GM18870 (cell line): ENCODE measurements at regions not wholly inside any gene's neighbourhood (a gene's known extent, or its start where the extent isn't known, plus 50 kb on each side); places are given as distances from the start of the nearest gene placed in this dataset.
A peak's percentile ranks its signal among the peaks of the same experiment; 100 is the strongest.

Experiments
- ATAC-seq: cut with Tn5 transposase; IDR thresholded peaks from one replicate; pipeline ENCODE4 v1.9.1; 2021; ENCODE audit warnings: moderate library complexity; ENCODE audit not compliant: unreplicated experiment

DNA sequence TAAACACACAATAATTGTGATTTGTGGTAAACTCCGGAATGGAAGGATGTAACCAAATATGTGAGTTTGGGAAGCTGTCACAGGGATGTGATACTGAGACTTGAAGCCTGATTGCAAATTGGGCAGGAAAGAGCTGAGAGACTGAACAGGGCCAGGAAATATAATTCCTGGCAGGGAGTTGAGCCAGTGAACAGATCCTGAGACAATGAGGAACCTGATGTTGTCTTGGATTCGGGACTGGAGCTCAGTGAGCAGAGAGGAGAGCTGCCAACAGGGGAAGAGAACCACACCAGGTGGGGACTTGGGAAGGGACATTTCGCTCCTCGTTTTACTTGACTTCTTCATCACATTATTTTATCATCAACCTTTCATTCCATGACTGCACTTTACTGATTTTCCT, 386.0 kb downstream of the TLL1 start:
- ATAC-seq: no peak

DNA sequence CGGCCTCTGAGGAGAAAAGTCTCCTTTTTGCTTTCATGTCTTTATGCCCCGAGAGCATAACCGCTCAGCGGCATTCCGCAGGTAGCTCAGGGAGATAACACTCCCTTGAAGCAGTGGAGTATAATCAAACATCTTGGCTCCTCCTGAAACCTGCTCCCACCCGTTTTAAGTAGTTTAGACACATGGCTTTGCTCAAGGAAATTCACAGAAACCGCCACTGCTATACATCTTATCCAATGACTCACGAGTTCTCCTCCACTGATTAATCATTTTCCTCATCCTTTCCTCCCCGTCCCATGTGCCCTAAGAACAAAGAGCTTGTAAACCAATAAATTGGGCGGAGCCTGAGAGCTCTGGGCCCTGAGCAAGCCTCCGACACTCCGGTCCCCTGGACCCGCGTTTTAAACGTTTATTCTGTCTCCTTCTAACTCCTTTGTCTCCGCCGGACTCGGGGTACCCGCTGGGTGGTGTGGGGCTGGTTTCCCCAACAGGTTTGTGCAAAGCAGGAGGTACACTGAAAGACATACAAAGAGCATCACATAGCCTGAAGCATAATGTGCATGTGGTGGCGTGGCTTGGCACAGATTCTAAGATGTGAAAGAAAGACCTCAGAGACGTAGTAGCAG, 401.2 kb downstream of the TLL1 start:
- no peak for ATAC-seq

DNA sequence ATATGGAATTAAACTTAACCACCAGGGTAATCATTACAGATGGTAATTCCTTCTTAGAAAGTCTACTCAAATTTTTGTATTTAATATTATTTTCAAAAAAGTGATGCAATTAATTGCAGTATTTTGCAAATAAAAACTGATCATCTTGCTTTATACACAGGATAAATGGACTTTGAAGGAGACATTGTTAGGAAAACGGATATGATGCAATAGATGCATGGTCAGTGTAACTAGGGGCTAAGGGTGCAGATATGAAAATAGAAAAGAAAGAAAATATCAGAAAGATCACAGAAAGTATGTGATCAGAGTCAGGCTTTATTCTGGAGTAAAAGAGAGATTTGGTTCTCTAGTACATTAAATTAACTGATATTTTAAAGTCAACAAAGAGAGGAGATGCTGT, 401.7 kb downstream of the TLL1 start:
- ATAC-seq: no peak

DNA sequence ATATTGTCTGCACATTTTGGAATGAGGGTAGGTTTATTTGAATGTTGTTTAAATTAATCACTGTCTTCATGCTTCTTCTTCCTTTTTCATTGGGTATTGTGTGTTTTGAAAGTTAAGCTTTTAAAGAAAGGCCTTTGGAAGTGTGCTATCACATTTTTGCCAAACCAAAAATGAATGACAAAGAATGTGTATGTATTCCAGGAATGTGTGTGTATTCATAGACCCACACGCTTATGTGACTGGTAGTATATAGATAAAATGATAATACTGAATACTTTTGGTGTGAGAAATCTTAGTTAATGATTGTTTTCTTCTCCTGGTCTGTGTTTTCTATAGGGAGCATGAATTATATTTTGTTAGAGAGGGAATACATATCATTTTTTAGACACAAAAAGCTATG, 404.4 kb downstream of the TLL1 start:
- ATAC-seq: no peak

DNA sequence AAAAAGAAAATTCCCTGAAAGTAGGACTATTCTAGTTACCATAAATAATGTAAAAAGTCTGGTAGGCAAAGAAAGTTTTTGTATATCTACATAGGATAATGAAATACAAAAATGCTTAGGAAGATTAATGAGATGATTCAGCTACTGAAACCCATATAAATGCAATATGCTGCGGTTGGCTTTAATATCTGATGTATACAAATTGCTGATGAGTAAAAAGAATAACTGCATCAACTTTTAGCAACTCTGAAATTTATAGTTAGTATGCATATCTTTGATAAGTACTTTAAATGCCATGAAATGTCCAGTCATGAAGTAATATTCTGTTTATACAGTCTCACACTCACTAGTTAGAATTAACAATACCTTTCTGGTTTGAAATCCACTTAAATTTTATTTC, 404.8 kb downstream of the TLL1 start:
- ATAC-seq: no peak

DNA sequence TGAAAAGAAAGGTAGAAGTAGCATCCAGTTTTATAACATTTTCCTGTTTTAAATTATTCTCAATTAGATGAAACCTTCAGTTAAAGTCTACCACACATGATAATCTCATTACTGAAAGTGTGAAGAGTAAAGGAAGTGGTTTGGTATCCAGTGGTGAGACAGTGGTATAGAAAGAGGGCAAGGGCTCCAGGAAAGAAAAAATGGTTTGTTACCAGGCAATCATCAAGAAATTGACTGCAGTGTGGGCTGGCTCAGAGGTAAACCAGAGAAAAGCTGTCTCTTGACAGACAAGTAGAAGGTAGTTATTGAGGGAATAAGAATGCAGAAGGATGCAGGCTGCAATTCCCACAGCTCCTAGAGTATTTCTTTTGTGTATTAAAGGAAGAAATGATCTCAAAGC, 406.2 kb downstream of the TLL1 start:
- peak; percentile 73 for ATAC-seq

DNA sequence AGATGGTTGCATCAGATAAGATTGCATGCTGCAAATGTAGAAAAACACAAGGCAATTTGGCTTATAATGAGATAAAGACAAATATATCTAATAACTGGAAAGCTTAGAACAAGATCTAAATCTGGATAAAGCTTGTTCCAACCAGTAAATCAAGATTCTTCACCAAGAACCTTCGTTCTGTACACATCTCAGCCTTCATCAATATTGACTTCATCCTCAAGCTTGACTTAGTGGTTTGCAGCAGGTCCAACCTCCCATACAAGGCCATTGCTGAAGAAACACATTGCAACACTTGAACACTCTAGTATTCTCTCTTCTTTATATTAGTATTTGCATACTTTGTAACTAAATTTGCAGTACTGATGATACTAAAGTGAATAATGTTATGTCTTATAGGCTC, 407.6 kb downstream of the TLL1 start:
- no peak for ATAC-seq

DNA sequence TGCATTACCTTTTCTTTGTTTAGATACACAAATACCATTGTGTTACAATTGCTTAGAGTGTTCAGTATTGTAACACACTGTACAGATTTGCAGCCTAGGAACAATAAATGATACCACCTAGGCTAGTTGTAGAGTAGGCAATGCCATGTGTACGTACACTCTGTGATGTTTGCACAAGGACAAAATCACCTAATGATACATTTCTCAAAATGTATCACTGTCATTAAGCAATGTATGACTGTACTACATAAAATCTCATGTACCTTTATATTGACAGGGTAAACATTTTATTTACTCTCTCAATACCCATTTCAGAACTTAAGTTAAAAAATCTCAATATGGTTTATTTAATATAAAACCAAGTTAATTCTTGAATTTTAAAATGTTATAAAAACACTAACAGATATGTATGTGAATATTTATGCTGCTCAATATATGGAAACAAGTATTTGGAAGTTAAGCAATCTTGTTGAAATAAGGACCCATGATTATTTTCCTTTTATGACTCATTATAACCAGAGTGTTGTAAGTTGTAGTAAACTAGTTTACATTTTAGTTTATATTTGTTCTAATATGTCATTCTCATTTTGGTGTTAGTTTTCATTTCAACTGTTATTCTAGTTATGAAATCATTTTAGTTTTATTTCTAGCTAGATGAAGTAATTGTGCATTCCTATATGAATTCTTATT, 409.2 kb downstream of the TLL1 start:
- ATAC-seq: no peak

DNA sequence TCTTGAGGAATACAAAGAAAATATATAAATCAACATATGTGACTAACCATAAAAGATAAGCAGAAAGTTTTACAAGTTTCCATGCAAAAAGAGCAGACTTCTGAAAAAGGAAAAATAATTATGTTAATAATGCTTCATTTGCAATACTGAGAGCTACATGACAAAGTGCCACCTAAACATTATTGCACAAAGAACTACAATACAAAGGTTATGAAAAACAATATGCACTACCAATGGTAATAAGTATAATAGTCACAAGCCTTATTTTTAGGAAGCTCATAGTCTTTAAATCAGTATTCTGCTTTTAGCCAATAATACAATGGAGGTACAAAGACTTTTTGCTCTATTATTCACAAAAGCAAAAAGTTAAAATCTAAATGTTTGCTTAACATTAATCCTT, 411.2 kb downstream of the TLL1 start:
- ATAC-seq: no peak

DNA sequence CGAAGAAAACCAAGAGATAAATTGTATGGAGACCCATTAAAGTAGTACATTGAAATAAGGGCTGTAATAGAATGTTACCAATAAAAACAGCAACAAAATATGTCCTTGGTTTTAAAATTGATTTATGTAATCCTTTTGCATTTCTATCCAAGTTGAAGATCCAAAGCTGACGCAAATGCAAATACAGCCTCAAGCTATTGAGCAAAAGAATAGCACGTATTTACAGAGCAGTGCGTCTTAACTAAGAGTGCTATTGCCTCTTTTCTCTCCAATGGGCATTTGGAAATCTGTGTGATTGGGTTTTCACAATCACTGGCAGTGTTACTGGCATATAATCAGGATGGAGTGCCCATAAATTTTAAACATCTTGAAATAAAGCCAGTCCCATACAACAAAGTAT, 417.4 kb downstream of the TLL1 start:
- ATAC-seq: no peak

DNA sequence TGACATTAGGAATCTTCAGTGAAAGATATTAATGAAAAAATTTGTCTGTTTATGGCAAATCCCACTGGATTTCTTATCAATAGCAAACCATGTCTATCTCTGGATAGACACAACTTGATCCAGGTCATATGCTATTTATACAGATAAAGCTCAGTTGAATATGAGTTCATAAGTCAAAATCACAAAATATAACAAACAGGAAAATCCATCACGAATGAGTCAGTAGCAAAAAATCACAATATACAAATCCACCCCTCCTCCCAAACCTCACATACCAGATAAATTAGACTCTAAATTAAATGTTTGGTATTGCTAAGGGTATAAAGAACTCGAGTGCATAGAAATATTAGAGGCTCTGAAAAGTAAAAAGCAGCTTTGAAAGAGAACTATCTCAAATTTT, 420.5 kb downstream of the TLL1 start:
- no peak for ATAC-seq

DNA sequence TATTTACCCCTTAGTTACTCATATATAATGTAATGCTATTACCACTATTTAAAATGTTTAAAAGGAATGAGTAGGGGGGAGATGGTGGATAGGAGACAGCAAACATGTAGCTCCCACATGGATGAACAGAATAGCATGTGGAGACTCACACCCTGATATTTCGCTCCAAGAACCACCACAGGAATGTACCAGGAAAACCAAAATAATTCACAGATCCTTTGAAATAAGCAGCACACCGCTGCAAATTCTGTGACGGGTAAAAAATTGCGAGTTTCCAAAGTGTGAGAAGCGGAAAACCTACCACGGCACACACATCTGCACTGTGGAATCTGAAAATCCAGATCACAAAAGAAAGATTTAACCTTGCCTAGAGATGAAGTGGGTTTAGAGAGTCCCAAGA, 428.2 kb downstream of the TLL1 start:
- ATAC-seq: no peak

DNA sequence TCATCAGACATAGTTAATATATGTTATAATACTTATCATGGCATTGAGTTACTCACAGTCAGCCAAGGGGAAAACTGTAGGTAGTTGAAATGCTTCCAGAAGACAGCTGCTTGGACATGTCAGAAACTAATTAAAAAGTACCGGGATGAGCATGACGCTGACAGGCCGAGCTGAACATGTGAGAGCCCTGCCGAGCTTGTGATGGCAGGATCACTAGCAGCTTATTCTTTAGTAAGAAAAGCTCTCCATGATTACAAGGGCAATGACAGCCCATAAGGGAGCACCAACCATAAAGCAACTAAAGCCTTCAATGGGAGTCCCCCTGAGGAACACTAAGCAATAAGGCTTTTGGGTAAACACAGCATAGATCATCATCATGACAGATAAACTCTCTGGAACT, 435.6 kb downstream of the TLL1 start:
- ATAC-seq: no peak

DNA sequence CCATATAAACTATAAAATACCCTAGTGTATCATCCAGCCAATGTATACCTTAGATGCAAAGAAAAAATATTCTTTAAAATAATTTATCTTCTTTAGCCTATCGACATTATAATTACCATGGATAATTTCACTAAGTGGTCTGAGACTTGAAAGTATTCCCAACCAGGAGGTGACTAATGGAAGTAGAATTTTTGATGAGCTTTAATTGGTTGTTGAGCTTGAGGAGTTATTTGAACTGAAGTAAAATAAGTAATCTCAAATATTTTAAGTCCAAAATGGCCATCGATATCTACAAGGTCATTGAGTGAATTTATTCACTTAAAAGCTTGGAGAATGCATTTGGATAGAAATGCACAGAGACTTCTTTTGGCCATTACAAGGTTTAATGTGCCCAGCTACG, 436.2 kb downstream of the TLL1 start:
- ATAC-seq: no peak

DNA sequence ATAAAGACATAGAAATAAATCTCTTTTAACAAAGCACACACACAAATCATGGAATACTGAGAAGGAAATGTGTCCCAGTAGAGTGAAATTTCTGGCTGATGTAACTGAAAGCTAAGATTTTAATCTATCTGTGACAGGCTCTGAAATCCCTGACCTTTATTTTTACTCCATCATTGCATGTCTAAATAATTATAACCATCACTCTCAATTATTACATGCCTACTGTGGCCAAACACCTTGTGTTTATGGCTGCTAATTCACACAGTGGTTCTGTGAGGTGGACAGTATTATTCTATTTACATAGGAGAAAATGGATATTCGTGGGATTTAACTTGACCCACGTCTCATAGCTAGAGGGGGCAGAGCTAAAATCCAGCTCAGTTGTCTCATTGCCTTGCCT, 438.1 kb downstream of the TLL1 start:
- ATAC-seq: no peak

DNA sequence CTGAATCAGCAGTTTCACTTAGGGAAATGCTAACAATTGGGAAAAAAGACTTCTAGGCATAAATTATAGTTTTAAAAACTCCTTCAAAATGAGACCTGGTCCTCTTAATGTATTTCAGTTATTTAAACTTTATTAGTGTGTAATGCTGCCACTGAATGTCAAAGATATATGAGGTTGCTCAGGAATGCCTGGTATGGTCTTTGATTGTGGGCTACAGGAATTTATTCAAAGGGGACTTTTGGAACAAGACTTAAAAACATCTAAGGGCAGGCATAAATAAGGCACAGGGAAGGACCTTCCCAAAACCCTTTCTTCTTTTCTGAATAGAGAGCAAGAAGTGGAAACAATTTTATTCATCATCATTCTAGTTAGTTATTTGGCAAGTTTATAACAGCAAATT, 439.1 kb downstream of the TLL1 start:
- no peak for ATAC-seq

DNA sequence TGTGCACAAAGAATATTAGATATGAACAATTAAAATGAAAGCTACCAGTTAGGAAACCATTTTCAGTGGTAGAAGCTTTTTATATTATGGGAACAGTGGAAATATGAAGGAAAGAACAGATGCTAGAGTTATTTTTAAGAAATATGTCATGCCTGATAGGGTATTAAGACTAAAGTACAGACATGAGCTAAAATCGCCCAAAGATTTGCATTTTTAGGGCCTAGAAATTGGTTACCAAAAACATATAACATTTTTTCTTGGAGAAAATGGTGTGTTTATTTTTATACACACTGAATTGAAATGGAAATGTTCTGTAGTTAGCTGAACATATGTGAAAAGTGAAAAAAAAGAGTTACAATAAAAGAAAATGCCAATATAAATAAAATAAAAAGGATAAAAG, 441.9 kb downstream of the TLL1 start:
- ATAC-seq: no peak

DNA sequence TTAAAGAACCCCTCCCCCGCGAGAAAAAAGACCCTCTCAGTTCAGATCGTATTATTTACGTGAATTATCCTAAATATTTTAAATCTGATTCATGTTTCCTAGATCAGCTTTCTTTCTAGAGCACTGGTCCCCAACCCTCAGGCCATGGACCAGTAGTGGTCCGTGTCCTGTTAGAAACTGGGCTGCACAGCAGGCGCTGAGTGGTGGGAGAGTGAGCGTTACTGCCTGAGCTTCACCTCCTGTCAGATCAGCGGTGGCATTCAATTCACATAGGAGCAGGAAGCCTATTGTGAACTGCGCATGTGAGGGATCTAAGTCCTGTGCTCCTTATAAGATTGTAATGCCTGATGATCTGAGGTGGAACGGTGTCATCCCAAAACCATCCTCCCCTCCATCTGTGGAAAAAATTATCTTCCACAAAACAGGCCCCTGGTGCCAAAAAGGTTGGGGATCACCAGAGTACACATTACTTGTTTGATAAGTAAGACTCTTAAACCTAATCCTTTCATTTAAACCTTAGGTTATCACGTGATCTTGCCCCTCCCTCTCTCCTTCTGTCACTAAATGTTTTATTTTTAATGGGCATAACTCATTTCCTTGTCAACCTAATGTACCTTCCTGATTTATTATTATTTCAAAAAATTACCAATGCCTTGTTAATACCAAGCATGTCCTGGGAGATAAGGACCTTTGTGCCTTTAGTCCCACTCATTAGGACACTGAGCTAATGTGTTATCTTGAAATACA, 442.9 kb downstream of the TLL1 start:
- no peak for ATAC-seq

DNA sequence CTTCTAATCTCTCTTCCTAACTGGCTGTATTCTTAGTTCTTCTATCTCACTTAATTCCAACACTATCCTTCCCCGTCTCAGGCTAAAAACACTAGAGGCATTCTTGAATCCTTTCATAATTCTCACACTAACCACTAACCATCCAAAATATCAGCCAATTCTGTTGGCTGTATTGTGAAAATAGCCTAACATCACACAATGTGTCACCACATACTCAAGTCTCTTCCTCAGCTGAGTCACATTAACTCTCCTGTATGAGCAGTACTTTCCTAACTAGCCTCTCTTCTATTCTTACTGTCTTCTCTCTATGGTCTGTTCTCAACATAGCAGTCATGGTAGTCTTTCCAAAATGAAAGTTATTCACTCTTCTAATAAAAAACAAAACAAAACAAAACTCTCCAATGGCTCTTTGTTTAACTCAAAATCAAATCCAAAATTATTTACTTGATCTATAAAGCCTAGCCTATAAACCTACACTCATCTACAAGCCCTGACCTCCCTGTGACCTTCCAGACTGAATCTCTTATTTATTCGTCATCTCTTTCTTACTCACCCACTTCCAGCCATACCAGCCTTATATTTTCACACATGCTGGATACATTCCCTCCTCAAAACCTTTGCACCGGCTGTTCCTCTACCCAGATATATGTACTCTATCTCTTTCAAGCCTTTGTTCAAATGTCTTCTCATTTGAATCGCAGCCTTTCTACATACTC, 445.9 kb downstream of the TLL1 start:
- ATAC-seq: peak; percentile 75

DNA sequence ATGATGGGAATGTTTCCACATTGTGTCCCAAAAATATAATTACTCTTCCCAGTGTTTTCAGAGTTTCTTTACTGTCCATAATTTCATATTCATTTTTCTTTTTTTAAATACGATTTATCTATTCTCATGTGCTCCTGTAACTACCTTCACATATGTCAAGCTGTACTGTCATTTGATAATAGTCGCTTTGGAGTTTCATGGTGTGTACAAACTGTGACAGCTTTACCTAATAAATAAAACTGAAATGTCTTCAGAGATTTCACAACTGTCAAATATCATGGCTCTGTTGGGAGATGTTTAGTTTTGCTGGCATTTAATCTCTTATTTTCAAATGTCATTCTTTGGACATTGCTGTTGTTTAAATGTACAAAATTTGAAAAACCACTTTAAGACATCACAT, 450.2 kb downstream of the TLL1 start:
- ATAC-seq: no peak

DNA sequence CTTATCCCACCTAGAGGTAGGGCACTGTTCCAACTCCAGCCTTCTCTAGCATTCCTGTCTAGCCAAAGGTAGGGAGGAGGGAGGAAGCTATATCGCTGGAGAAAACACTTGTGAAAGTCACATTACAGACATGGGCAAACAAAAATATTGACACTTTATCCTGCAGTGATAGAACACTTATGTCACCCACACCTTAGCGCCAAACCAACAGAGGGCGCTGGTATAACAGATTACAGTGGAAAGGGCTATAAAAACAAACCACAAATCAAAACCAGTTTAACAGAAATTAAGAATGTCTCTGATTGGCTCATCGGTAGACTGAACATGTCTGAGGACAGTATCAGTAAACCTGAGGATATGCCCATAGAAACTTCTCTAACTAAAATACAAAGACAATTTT, 451.3 kb downstream of the TLL1 start:
- ATAC-seq: peak; percentile 68
